ENCODE measurements at regions not wholly inside any gene's neighbourhood (a gene's known extent, or its start where the extent isn't known, plus 50 kb on each side); places are given as distances from the start of the nearest gene placed in this dataset.

- no peak for TF ChIP-seq POLR2AphosphoS5 (IDR thresholded peaks at IDR 0.05; ENCODE audit: low read depth, low read length)
- no peak for TF ChIP-seq TAF1 (IDR thresholded peaks at IDR 0.05; ENCODE audit: borderline replicate concordance, insufficient read depth, low read length)
- no peak for TF ChIP-seq SIN3A (IDR thresholded peaks at IDR 0.05; ENCODE audit: borderline replicate concordance, insufficient read depth, low read length)
- TF ChIP-seq REST (IDR thresholded peaks at IDR 0.05; ENCODE audit: insufficient read depth in 1 of 2, low read depth in 2 of 2, low read length in 2 of 2): no peak
Measured at GRCh38 chr4:11609751-11610150, 181.1 kb upstream of the HS3ST1 start.
